ENCODE measurements at regions not wholly inside any gene's neighbourhood (a gene's known extent, or its start where the extent isn't known, plus 50 kb on each side); places are given as distances from the start of the nearest gene placed in this dataset.

GRCh38 chr9:95640336-95640735 is 123.6 kb upstream of the PTCH1 start:
- Histone ChIP-seq H3K36me3 (no peaks in the 10 kb centered on the region), H3K27me3 (no peaks in the 10 kb centered on the region), H3K4me3 (no peak overlapping the region), H3K27ac (no peak overlapping the region), H3K4me1 (no peaks in the 10 kb centered on the region), H3K9me3 (peaks cover 0 to 16% (median 0%) of the 10 kb centered on the region in 4 donors)
- TF ChIP-seq CTCF (IDR thresholded peaks at IDR 0.05) (no peak), EP300 (IDR thresholded peaks at IDR 0.05) (no peak)
- DNase-seq (ENCODE audit: low spot score in 2 of 2): no peak
- WGBS, 2 donors: 62 to 72% methylated on average over 6 of the region's 6 CpGs

- H3K27me3 ChIP-seq: no peaks in the 10 kb centered on the region
- H3K4me1 ChIP-seq: no peaks in the 10 kb centered on the region
- TF ChIP-seq EP300 (IDR thresholded peaks at IDR 0.05) (no peak), POLR2A (IDR thresholded peaks at IDR 0.05) (no peak), CTCF (IDR thresholded peaks at IDR 0.05) (no peak)
- no peak overlapping the region for H3K4me3 ChIP-seq
- whole genome bisulfite sequencing, 2 donors: 85% methylated on average over 4 of the region's 4 CpGs
- H3K9me3 ChIP-seq: peaks cover 0 to 9% (median 0%) of the 10 kb centered on the region in 4 donors
- DNase-seq (ENCODE audit: low spot score in 2 of 2): no peak
- no peak overlapping the region for H3K27ac ChIP-seq
- no peaks in the 10 kb centered on the region for H3K36me3 ChIP-seq
Observed at GRCh38 chr9:95635986-95636671, 119.4 kb upstream of the PTCH1 start.

GRCh38 chr9:95634536-95634935 is 117.8 kb upstream of the PTCH1 start:
- H3K27me3 ChIP-seq: no peaks in the 10 kb centered on the region
- TF ChIP-seq EP300 (IDR thresholded peaks at IDR 0.05) (no peak), POLR2A (IDR thresholded peaks at IDR 0.05) (no peak), CTCF (IDR thresholded peaks at IDR 0.05) (no peak)
- H3K27ac ChIP-seq: no peak overlapping the region
- H3K36me3 ChIP-seq: no peaks in the 10 kb centered on the region
- 84 to 85% methylated on average over 6 of the region's 6 CpGs for WGBS, 2 donors
- H3K4me3 ChIP-seq: no peak overlapping the region
- H3K4me1 ChIP-seq: no peaks in the 10 kb centered on the region
- H3K9me3 ChIP-seq: peaks cover 0 to 9% (median 0%) of the 10 kb centered on the region in 4 donors
- no peak for DNase-seq (ENCODE audit: low spot score in 2 of 2)

GRCh38 chr9:95634114-95634513 is 117.3 kb upstream of the PTCH1 start:
- H3K9me3 ChIP-seq: peaks cover 0 to 9% (median 0%) of the 10 kb centered on the region in 4 donors
- no peak overlapping the region for H3K4me3 ChIP-seq
- no peaks in the 10 kb centered on the region for H3K4me1 ChIP-seq
- WGBS, 2 donors: 77 to 83% methylated on average over 4 of the region's 4 CpGs
- no peak for TF ChIP-seq CTCF (IDR thresholded peaks at IDR 0.05)
- no peak for TF ChIP-seq POLR2A (IDR thresholded peaks at IDR 0.05)
- no peak for TF ChIP-seq EP300 (IDR thresholded peaks at IDR 0.05)
- H3K27me3 ChIP-seq: no peaks in the 10 kb centered on the region
- no peak for DNase-seq (ENCODE audit: low spot score in 2 of 2)
- H3K27ac ChIP-seq: no peak overlapping the region
- H3K36me3 ChIP-seq: no peaks in the 10 kb centered on the region

GRCh38 chr9:95629585-95629984 is 112.8 kb upstream of the PTCH1 start:
- no peak overlapping the region for H3K4me3 ChIP-seq
- H3K9me3 ChIP-seq: no peaks in the 10 kb centered on the region
- no peaks in the 10 kb centered on the region for H3K4me1 ChIP-seq
- H3K27ac ChIP-seq: no peak overlapping the region
- TF ChIP-seq EP300 (IDR thresholded peaks at IDR 0.05) (no peak), POLR2A (IDR thresholded peaks at IDR 0.05) (no peak)
- WGBS, 2 donors: 86 to 94% methylated on average over 6 of the region's 6 CpGs
- DNase-seq (ENCODE audit: low spot score in 2 of 2): no peak
- no peaks in the 10 kb centered on the region for H3K36me3 ChIP-seq
- H3K27me3 ChIP-seq: no peaks in the 10 kb centered on the region
